Peyer's patch (tissue), 4 donors: ENCODE measurements at regions not wholly inside any gene's neighbourhood (a gene's known extent, or its start where the extent isn't known, plus 50 kb on each side); places are given as distances from the start of the nearest gene placed in this dataset.

Source experiments
- DNase-seq, 3 donors: peaks; one replicate each; pipeline ENCODE4 v3.0.0-alpha.2; 2017 to 2019
- H3K27ac ChIP-seq, 4 donors: fragments of 200-600 bp; sonication (generic); one replicate each; pipeline ENCODE4 v1.5.1; 2016 to 2019
- H3K27me3 ChIP-seq, 2 donors: fragments of 200-600 bp; sonication (generic); one replicate each; pipeline ENCODE4 v1.5.1; 2019
- H3K36me3 ChIP-seq, 3 donors: fragments of 200-600 bp; sonication (generic); one replicate each; pipeline ENCODE4 v1.5.1; 2016 to 2019
- H3K4me1 ChIP-seq, 4 donors: fragments of 200-600 bp; sonication (generic); one replicate each; pipeline ENCODE4 v1.5.1; 2016 to 2019
- H3K4me3 ChIP-seq, 4 donors: fragments of 200-600 bp; sonication (generic); 1 replicate in 3 of 4; 2 replicates in 1 of 4; pipeline ENCODE4 v1.5.1; 2016 to 2019; ENCODE audit warnings: mild to moderate bottlenecking in 1 of 4
- H3K9me3 ChIP-seq, 4 donors: fragments of 200-600 bp; sonication (generic); one replicate each; pipeline ENCODE4 v1.5.1; 2016 to 2019; ENCODE audit warnings: mild to moderate bottlenecking in 1 of 4
- POLR2A ChIP-seq, 2 donors: fragments of 450-650 bp; IDR thresholded peaks; one replicate each; pipeline ENCODE4 v1.5.1; 2017; ENCODE audit warnings: antibody characterized with exemption in 2 of 2, mild to moderate bottlenecking in 2 of 2, moderate library complexity in 2 of 2

DNA sequence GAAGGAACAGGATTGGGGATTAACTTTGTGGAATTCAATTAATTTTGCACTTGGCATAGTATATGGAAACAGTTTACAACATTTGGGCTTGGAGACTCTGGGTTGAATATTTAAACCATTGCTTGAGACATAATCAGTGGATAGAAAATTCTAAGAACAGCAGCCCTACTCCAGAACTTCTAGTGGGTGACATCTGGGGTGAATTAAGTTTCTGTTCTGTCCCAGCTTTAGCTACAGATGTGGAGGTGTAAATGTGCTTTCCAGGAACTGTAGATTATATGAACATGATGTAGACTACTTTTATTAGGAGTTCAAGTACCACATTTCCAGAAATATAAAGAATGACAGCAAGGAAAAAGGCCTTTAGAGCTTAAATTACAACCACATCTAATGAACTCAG is 51.9 kb upstream of the SKAP2 start:
- no peaks in the 10 kb centered on the region for H3K9me3 ChIP-seq
- no peaks in the 10 kb centered on the region for H3K36me3 ChIP-seq
- no peak for TF ChIP-seq POLR2A (IDR thresholded peaks at IDR 0.05)
- no peak for DNase-seq
- no peaks in the 10 kb centered on the region for H3K4me1 ChIP-seq
- no peak overlapping the region for H3K4me3 ChIP-seq
- H3K27me3 ChIP-seq: no peaks in the 10 kb centered on the region
- H3K27ac ChIP-seq: no peak overlapping the region
